GM23338 (cell line): ENCODE measurements at regions not wholly inside any gene's neighbourhood (a gene's known extent, or its start where the extent isn't known, plus 50 kb on each side); places are given as distances from the start of the nearest gene placed in this dataset.

Experiments used
- ATAC-seq: fragments of 200-7000 bp; cut with Tn5 transposase; 3 replicates; pipeline ENCODE4 v1.9.1; 2020
- DNase-seq: peaks from one replicate; pipeline ENCODE4 v3.0.0-alpha.2; 2015; ENCODE audit warnings: low spot score
- H2AFZ ChIP-seq: fragments of 200-600 bp; sonication (generic); 2 replicates; pipeline ENCODE4 v1.8.0; 2016; ENCODE audit warnings: antibody characterized with exemption, mild to moderate bottlenecking, moderate library complexity
- H3F3A ChIP-seq: fragments of 200-600 bp; sonication (generic); replicated peaks from 2 replicates; pipeline ENCODE4 v1.8.0; 2017; ENCODE audit warnings: antibody characterized with exemption, mixed run types, low read depth
- H3K27ac ChIP-seq: fragments of 200-600 bp; sonication (generic); 2 replicates; pipeline ENCODE4 v1.6.1; 2016; ENCODE audit warnings: low read depth
- H3K27me3 ChIP-seq: fragments of 200-600 bp; sonication (generic); 2 replicates; pipeline ENCODE4 v1.8.0; 2016; ENCODE audit warnings: mild to moderate bottlenecking, mixed run types, moderate library complexity; ENCODE audit not compliant: insufficient read depth
- H3K36me3 ChIP-seq: fragments of 200-600 bp; sonication (generic); 2 replicates; pipeline ENCODE4 v1.8.0; 2016; ENCODE audit warnings: mild to moderate bottlenecking; ENCODE audit not compliant: insufficient read depth
- H3K4me1 ChIP-seq: fragments of 200-600 bp; sonication (generic); 2 replicates; pipeline ENCODE4 v1.8.0; 2016; ENCODE audit warnings: mild to moderate bottlenecking, moderate library complexity; ENCODE audit not compliant: insufficient read depth
- H3K4me2 ChIP-seq: fragments of 200-600 bp; sonication (generic); 2 replicates; pipeline ENCODE4 v1.7.1; 2017; ENCODE audit warnings: mixed run types
- H3K4me3 ChIP-seq: fragments of 200-600 bp; sonication (generic); 2 replicates; pipeline ENCODE4 v1.6.1; 2016; ENCODE audit warnings: mixed run types
- H3K79me2 ChIP-seq: fragments of 200-600 bp; sonication (generic); replicated peaks from 2 replicates; pipeline ENCODE4 v1.8.0; 2017; ENCODE audit warnings: mild to moderate bottlenecking; ENCODE audit not compliant: insufficient read depth
- H3K9me2 ChIP-seq: fragments of 200-600 bp; sonication (generic); 2 replicates; pipeline ENCODE4 v1.8.0; 2017; ENCODE audit not compliant: insufficient read depth
- H4K20me1 ChIP-seq: fragments of 200-600 bp; sonication (generic); replicated peaks from 2 replicates; pipeline ENCODE4 v1.8.0; 2017; ENCODE audit warnings: mild to moderate bottlenecking; ENCODE audit not compliant: insufficient read depth
- H3K27ac Mint-ChIP-seq: 2 replicates; pipeline ENCODE4 v1.8.0; 2020; ENCODE audit warnings: inconsistent platforms, mild to moderate bottlenecking, moderate library complexity, mixed read lengths
- H3K27me3 Mint-ChIP-seq: 3 replicates; pipeline ENCODE4 v1.8.0; 2022; ENCODE audit warnings: low read depth, mild to moderate bottlenecking, moderate library complexity, mixed read lengths, inconsistent platforms; ENCODE audit not compliant: insufficient read depth, poor library complexity
- H3K36me3 Mint-ChIP-seq: 3 replicates; pipeline ENCODE4 v1.8.0; 2021; ENCODE audit warnings: low read depth, mild to moderate bottlenecking, inconsistent platforms, moderate library complexity, mixed read lengths
- H3K4me1 Mint-ChIP-seq: 3 replicates; pipeline ENCODE4 v1.8.0; 2020; ENCODE audit warnings: mild to moderate bottlenecking, inconsistent platforms, mixed read lengths
- H3K4me3 Mint-ChIP-seq: 3 replicates; pipeline ENCODE4 v1.8.0; 2021; ENCODE audit warnings: moderate library complexity, mild to moderate bottlenecking, inconsistent platforms, mixed read lengths
- H3K9me3 Mint-ChIP-seq: 3 replicates; pipeline ENCODE4 v1.8.0; 2020; ENCODE audit warnings: moderate library complexity, mild to moderate bottlenecking, inconsistent platforms, mixed read lengths
- CREB1 ChIP-seq: fragments of 250-450 bp; sonication (Bioruptor Pico); IDR thresholded peaks from 2 replicates; pipeline ENCODE4 v1.5.0; 2020; ENCODE audit warnings: low read depth, mild to moderate bottlenecking, moderate library complexity
- EZH2 ChIP-seq: fragments of 200-600 bp; sonication (generic); IDR thresholded peaks from one replicate; pipeline ENCODE4 v1.8.0; 2017; ENCODE audit warnings: antibody characterized with exemption, mild to moderate bottlenecking, low read depth; ENCODE audit not compliant: unreplicated experiment
- EZH2phosphoT487 ChIP-seq: fragments of 200-600 bp; sonication (generic); IDR thresholded peaks from one replicate; pipeline ENCODE4 v1.8.1; 2018; ENCODE audit warnings: antibody characterized with exemption; ENCODE audit not compliant: unreplicated experiment
- JUNB ChIP-seq: IDR thresholded peaks from one replicate; pipeline ENCODE4 v1.6.1; 2016; ENCODE audit warnings: antibody characterized with exemption; ENCODE audit not compliant: unreplicated experiment
- NANOG ChIP-seq: IDR thresholded peaks from 2 replicates; pipeline ENCODE4 v1.6.1; 2016; ENCODE audit warnings: antibody characterized with exemption, borderline replicate concordance
- POLR2AphosphoS5 ChIP-seq: IDR thresholded peaks from 2 replicates; pipeline ENCODE4 v1.6.1; 2016; ENCODE audit warnings: antibody characterized with exemption, low read depth
- STAT1 ChIP-seq: IDR thresholded peaks from one replicate; pipeline ENCODE4 v1.6.1; 2016; ENCODE audit warnings: antibody characterized with exemption; ENCODE audit not compliant: unreplicated experiment
- ZNF114 ChIP-seq: fragments of 250-450 bp; sonication (Bioruptor Pico); IDR thresholded peaks from 2 replicates; pipeline ENCODE4 v1.5.0; 2020; ENCODE audit warnings: mild to moderate bottlenecking, moderate library complexity
- ZNF331 ChIP-seq: fragments of 250-450 bp; sonication (Bioruptor Pico); IDR thresholded peaks from 2 replicates; pipeline ENCODE4 v1.5.0; 2020; ENCODE audit warnings: low read depth, mild to moderate bottlenecking, moderate library complexity
- TF ChIP-seq, protein P1 (sequence below), 2 experiments: fragments of 200-600 bp in 1 of 2; sonication (generic) in 1 of 2; conservative IDR thresholded peaks; 2 replicates each; pipeline versions ENCODE4 v1.5.1 to v1.6.1; 2016 to 2017; ENCODE audit warnings: antibody characterized with exemption in 2 of 2, low read depth in 2 of 2, mild to moderate bottlenecking in 2 of 2, moderate library complexity in 1 of 2
- TF ChIP-seq, protein P2 (sequence below): fragments of 250-450 bp; sonication (Bioruptor Pico); IDR thresholded peaks from 2 replicates; pipeline ENCODE4 v1.5.0; 2020; ENCODE audit warnings: mild to moderate bottlenecking, moderate library complexity
- TF ChIP-seq, protein P3 (sequence below): IDR thresholded peaks from one replicate; pipeline ENCODE4 v1.6.1; 2018; ENCODE audit warnings: antibody characterized with exemption; ENCODE audit not compliant: unreplicated experiment
- TF ChIP-seq, protein P4 (sequence below): IDR thresholded peaks from 2 replicates; pipeline ENCODE4 v1.6.1; 2016; ENCODE audit warnings: antibody characterized with exemption

DNA sequence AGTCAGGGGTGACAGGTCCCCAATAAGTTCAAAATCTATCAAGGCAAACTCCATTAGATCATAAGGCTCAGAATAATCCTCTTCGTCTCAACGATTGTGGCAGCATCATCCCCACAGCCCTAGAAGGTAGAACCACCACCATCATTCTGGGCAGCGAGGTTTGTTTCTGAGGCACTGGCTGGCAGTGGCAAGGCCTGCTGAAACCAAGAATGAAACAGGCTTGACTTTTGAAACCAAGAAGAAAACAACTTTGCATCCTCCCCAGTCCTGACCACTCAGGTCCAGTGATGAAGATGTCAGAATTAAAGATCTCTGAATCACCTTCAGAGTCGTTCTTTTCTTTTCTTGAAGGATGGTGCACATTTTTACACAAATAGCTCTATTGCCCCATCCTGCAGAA lies 152.6 kb upstream of the SYT1 start:
- H3K9me2 ChIP-seq: no peaks in the 10 kb centered on the region
- H3K27ac ChIP-seq: no peak overlapping the region
- Mint-ChIP-seq H3K36me3 (no peaks in the 10 kb centered on the region), H3K27ac (no peak overlapping the region), H3K4me3 (no peak overlapping the region), H3K4me1 (peaks cover 12% of the 10 kb centered on the region; the same call in 2 of the 3 replicates), H3K9me3 (no peaks in the 10 kb centered on the region), H3K27me3 (peaks cover 1% of the 10 kb centered on the region)
- TF ChIP-seq, protein P1, sequence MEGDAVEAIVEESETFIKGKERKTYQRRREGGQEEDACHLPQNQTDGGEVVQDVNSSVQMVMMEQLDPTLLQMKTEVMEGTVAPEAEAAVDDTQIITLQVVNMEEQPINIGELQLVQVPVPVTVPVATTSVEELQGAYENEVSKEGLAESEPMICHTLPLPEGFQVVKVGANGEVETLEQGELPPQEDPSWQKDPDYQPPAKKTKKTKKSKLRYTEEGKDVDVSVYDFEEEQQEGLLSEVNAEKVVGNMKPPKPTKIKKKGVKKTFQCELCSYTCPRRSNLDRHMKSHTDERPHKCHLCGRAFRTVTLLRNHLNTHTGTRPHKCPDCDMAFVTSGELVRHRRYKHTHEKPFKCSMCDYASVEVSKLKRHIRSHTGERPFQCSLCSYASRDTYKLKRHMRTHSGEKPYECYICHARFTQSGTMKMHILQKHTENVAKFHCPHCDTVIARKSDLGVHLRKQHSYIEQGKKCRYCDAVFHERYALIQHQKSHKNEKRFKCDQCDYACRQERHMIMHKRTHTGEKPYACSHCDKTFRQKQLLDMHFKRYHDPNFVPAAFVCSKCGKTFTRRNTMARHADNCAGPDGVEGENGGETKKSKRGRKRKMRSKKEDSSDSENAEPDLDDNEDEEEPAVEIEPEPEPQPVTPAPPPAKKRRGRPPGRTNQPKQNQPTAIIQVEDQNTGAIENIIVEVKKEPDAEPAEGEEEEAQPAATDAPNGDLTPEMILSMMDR (conservative IDR thresholded peaks at IDR 0.05; ENCODE audit: low read depth in 2 of 2): no peak
- TF ChIP-seq EZH2 (no peak), ZNF331 (CRISPR knock-in tag) (no peak), JUNB (no peak), CREB1 (CRISPR knock-in tag) (no peak), POLR2AphosphoS5 (no peak), EZH2phosphoT487 (no peak), STAT1 (no peak), NANOG (no peak), ZNF114 (no peak)
- TF ChIP-seq, protein P2, sequence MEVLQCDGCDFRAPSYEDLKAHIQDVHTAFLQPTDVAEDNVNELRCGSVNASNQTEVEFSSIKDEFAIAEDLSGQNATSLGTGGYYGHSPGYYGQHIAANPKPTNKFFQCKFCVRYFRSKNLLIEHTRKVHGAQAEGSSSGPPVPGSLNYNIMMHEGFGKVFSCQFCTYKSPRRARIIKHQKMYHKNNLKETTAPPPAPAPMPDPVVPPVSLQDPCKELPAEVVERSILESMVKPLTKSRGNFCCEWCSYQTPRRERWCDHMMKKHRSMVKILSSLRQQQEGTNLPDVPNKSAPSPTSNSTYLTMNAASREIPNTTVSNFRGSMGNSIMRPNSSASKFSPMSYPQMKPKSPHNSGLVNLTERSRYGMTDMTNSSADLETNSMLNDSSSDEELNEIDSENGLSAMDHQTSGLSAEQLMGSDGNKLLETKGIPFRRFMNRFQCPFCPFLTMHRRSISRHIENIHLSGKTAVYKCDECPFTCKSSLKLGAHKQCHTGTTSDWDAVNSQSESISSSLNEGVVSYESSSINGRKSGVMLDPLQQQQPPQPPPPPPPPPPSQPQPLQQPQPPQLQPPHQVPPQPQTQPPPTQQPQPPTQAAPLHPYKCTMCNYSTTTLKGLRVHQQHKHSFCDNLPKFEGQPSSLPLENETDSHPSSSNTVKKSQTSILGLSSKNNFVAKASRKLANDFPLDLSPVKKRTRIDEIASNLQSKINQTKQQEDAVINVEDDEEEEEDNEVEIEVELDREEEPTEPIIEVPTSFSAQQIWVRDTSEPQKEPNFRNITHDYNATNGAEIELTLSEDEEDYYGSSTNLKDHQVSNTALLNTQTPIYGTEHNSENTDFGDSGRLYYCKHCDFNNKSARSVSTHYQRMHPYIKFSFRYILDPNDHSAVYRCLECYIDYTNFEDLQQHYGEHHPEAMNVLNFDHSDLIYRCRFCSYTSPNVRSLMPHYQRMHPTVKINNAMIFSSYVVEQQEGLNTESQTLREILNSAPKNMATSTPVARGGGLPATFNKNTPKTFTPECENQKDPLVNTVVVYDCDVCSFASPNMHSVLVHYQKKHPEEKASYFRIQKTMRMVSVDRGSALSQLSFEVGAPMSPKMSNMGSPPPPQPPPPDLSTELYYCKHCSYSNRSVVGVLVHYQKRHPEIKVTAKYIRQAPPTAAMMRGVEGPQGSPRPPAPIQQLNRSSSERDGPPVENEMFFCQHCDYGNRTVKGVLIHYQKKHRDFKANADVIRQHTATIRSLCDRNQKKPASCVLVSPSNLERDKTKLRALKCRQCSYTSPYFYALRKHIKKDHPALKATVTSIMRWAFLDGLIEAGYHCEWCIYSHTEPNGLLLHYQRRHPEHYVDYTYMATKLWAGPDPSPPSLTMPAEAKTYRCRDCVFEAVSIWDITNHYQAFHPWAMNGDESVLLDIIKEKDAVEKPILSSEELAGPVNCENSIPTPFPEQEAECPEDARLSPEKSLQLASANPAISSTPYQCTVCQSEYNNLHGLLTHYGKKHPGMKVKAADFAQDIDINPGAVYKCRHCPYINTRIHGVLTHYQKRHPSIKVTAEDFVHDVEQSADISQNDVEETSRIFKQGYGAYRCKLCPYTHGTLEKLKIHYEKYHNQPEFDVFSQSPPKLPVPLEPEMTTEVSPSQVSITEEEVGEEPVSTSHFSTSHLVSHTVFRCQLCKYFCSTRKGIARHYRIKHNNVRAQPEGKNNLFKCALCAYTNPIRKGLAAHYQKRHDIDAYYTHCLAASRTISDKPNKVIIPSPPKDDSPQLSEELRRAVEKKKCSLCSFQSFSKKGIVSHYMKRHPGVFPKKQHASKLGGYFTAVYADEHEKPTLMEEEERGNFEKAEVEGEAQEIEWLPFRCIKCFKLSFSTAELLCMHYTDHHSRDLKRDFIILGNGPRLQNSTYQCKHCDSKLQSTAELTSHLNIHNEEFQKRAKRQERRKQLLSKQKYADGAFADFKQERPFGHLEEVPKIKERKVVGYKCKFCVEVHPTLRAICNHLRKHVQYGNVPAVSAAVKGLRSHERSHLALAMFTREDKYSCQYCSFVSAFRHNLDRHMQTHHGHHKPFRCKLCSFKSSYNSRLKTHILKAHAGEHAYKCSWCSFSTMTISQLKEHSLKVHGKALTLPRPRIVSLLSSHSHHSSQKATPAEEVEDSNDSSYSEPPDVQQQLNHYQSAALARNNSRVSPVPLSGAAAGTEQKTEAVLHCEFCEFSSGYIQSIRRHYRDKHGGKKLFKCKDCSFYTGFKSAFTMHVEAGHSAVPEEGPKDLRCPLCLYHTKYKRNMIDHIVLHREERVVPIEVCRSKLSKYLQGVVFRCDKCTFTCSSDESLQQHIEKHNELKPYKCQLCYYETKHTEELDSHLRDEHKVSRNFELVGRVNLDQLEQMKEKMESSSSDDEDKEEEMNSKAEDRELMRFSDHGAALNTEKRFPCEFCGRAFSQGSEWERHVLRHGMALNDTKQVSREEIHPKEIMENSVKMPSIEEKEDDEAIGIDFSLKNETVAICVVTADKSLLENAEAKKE (CRISPR knock-in tag): no peak
- TF ChIP-seq, protein P3, sequence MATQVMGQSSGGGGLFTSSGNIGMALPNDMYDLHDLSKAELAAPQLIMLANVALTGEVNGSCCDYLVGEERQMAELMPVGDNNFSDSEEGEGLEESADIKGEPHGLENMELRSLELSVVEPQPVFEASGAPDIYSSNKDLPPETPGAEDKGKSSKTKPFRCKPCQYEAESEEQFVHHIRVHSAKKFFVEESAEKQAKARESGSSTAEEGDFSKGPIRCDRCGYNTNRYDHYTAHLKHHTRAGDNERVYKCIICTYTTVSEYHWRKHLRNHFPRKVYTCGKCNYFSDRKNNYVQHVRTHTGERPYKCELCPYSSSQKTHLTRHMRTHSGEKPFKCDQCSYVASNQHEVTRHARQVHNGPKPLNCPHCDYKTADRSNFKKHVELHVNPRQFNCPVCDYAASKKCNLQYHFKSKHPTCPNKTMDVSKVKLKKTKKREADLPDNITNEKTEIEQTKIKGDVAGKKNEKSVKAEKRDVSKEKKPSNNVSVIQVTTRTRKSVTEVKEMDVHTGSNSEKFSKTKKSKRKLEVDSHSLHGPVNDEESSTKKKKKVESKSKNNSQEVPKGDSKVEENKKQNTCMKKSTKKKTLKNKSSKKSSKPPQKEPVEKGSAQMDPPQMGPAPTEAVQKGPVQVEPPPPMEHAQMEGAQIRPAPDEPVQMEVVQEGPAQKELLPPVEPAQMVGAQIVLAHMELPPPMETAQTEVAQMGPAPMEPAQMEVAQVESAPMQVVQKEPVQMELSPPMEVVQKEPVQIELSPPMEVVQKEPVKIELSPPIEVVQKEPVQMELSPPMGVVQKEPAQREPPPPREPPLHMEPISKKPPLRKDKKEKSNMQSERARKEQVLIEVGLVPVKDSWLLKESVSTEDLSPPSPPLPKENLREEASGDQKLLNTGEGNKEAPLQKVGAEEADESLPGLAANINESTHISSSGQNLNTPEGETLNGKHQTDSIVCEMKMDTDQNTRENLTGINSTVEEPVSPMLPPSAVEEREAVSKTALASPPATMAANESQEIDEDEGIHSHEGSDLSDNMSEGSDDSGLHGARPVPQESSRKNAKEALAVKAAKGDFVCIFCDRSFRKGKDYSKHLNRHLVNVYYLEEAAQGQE: no peak
- TF ChIP-seq, protein P4, sequence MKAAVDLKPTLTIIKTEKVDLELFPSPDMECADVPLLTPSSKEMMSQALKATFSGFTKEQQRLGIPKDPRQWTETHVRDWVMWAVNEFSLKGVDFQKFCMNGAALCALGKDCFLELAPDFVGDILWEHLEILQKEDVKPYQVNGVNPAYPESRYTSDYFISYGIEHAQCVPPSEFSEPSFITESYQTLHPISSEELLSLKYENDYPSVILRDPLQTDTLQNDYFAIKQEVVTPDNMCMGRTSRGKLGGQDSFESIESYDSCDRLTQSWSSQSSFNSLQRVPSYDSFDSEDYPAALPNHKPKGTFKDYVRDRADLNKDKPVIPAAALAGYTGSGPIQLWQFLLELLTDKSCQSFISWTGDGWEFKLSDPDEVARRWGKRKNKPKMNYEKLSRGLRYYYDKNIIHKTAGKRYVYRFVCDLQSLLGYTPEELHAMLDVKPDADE: no peak
- no peaks in the 10 kb centered on the region for H3F3A ChIP-seq
- no peak overlapping the region for H3K4me2 ChIP-seq
- peaks cover 13% of the 10 kb centered on the region for H3K4me1 ChIP-seq
- no peak overlapping the region for H3K4me3 ChIP-seq
- no peaks in the 10 kb centered on the region for H3K79me2 ChIP-seq
- H3K27me3 ChIP-seq: no peaks in the 10 kb centered on the region
- H2AFZ ChIP-seq: no peak overlapping the region; the same call in 1 of the 2 replicates
- DNase-seq (no peak), ATAC-seq (no peak)
- no peaks in the 10 kb centered on the region for H3K36me3 ChIP-seq
- H4K20me1 ChIP-seq: no peaks in the 10 kb centered on the region
